ENCODE measurements at regions not wholly inside any gene's neighbourhood (a gene's known extent, or its start where the extent isn't known, plus 50 kb on each side); places are given as distances from the start of the nearest gene placed in this dataset.

DNA sequence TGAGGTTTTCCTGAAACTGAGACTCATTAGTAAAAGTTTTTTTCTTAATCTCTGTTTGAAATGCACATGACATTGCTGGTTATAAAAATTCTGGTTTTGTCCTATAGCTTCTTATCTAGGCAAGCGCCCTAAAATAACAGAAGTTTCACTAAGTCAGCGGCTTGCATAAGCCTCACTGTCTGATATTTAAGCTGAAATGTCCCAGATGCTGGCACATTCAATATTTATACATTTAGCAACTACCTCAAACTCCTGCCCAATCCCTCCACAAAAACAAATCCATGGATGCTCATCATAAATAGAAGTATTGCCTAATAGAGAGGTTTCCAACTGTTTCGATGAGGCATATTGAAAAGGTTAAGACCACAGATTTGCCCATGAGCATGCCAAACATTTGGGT, 83.1 kb upstream of the EGR2 start:
- TF ChIP-seq, protein P1, sequence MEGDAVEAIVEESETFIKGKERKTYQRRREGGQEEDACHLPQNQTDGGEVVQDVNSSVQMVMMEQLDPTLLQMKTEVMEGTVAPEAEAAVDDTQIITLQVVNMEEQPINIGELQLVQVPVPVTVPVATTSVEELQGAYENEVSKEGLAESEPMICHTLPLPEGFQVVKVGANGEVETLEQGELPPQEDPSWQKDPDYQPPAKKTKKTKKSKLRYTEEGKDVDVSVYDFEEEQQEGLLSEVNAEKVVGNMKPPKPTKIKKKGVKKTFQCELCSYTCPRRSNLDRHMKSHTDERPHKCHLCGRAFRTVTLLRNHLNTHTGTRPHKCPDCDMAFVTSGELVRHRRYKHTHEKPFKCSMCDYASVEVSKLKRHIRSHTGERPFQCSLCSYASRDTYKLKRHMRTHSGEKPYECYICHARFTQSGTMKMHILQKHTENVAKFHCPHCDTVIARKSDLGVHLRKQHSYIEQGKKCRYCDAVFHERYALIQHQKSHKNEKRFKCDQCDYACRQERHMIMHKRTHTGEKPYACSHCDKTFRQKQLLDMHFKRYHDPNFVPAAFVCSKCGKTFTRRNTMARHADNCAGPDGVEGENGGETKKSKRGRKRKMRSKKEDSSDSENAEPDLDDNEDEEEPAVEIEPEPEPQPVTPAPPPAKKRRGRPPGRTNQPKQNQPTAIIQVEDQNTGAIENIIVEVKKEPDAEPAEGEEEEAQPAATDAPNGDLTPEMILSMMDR (IDR thresholded peaks at IDR 0.05): no peak
- no peak for TF ChIP-seq EZH2 (IDR thresholded peaks at IDR 0.05; ENCODE audit: borderline replicate concordance, insufficient read depth, low read depth, low read length, poor library complexity, severe bottlenecking)

Measured in B cell (primary cell).